GM21423 (cell line): ENCODE measurements at regions not wholly inside any gene's neighbourhood (a gene's known extent, or its start where the extent isn't known, plus 50 kb on each side); places are given as distances from the start of the nearest gene placed in this dataset.
"Not testable (repeated sequence)": the region's sequence is repeated elsewhere in the genome, so short reads cannot be mapped to it uniquely, and the experiment has no call there.

Experiments used
- ATAC-seq: cut with Tn5 transposase; IDR thresholded peaks from one replicate; pipeline ENCODE4 v1.9.1; 2021; ENCODE audit warnings: mild to moderate bottlenecking, moderate library complexity; ENCODE audit not compliant: unreplicated experiment

DNA sequence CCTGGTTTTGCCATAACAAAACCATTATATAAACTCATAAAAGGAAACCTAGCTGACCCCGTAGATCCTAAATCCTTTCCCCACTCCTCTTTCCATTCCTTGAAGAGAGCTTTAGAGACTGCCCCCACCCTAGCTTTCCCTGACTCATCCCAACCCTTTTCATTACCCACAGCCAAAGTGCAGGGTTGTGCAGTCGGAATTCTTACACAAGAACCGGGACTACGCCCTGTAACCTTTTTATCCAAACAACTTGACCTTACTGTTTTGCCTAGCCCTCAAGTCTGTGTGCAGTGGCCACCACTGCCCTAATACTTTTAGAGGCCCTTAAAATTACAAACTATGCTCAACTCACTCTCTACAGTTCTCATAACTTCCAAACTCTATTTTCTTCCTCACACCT, 116.0 kb upstream of the PTPN13 start:
- not testable (repeated sequence) for ATAC-seq

DNA sequence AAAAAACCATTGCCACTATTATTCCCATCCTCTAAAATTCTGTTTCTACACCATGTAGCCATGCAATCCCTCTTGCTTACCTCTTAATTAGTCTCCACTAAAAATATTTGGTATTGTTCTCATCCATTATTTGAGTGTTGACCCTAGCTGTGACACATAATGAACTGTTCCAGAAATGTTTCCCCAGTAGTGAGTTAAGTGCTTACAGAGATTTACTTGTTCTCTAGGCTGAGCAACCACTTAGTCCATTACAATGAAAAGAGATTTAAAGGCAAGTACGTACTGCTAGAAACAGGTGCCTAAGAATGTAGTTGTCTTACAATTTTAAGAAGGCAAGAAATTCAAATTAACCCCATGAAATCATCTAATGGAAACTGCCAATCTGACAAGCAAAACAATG, 112.7 kb upstream of the PTPN13 start:
- no peak for ATAC-seq

DNA sequence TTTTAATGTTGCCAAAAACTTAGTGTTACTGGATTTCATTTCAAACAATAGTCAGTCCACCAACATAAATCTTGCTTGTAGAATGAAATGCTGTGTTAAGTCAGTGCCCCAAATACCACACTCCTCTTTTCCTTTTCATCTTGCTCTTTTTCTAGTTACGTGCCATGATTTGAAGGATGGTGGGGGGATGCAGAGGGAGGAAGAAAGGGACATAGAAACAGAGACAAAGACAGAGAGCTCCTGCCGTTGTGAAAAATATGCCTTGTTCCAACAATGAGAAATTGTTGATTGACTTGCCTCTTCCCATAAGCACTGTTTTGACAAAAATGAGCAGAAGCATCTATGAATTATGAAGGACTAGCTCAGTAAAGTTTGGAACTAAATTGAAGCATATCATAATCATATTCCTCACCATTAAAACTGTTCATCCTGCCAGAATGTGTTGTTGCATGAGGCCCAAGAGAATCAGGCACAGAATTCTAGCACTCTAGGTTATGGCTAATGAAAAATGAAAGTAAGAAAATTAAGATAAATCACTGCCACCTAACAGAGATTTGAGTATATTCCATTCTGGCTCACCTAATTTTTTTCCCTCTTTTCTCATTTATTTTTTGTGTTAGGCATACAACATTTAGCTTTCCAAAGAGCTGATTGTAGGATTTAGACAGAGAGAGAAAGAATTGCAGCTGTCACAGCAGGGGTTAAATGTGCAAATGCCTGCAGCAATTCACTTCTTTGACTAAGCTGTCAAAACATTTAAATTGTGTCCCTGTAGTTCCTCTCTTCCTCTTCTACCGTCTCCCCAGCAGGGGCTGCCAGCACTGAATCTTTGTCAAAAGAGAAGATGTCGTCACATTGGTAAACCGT, 111.6 kb upstream of the PTPN13 start:
- no peak for ATAC-seq

DNA sequence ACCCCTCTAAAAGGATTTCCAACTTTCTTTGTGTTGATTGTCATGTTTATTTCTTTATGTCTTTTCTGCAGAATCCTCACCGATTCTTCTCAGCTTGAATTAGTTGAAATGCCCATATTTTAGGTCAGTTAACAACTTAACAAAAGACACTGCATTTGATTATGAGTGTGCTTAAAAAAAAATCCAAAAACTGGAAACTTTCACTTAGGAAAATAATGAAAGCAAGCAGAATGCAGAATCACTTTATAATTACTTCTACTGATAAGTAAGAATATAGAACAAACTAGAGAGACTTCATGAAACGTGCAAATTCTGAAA, 111.0 kb upstream of the PTPN13 start:
- no peak for ATAC-seq

DNA sequence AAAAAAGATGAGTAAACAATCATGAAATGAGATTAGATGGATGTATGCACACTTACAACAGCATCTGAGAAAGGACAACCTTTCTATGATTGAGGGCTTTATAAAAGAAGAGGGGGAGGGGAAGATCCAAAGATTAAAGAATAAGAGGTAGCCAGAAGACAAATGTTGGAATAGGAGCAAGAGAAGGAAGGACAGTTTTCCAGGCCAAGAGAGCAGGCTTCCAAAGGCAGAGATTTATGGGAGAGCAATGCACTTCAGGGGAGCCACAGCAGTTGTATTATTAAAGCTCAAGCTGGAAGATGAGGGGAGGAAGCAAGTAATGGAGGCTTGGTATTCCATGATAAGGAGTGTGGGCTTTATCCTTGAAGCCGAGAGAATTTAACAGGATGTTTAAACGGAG, 110.3 kb upstream of the PTPN13 start:
- ATAC-seq, result no peak

DNA sequence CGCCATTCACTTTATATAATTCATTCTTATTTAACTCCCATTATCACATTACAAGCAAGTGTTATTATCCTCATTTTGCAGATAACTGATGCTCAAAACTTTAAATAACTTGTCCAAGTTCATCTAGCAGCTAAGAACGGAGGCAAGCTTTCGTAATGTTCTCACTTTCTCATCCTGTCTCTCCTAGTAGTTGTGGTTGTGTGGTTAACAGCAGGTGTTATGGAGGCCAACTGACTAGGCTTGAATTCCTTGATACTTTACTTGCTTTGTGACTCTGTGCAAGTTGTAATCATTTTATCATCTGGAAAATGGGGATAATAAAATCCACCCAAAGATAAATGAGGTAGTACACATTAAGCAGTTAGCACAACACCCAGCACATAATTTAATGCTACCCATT, 109.9 kb upstream of the PTPN13 start:
- ATAC-seq, result peak; percentile 46

DNA sequence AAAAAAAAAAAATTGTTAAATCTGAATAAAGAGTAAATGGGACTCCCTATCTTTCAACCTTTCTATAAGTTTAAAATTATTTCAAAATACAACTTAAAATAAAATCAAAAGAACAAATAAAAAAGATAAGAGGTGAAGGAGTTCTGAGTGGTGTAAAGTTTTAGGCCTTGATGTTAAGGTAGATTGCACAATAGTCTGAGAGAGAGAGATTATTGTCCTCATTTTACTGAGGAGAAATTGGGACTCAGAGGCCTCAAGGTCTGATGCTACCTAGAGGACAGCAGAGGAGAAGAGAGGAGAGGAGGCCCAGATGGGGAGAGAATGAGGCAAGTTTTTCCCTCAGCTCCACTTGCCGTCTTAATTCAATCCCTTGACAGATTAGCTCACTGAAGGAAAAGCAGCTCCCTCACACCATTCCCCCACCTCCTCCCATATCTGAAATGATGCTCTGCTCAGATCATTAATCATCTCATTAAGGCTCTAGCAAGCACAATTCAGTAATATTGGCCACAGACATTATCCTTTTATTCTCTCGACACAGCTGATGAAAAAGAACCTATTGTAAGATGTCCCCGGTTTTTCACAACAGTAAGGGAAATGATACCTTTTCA, 106.3 kb upstream of the PTPN13 start:
- no peak for ATAC-seq

DNA sequence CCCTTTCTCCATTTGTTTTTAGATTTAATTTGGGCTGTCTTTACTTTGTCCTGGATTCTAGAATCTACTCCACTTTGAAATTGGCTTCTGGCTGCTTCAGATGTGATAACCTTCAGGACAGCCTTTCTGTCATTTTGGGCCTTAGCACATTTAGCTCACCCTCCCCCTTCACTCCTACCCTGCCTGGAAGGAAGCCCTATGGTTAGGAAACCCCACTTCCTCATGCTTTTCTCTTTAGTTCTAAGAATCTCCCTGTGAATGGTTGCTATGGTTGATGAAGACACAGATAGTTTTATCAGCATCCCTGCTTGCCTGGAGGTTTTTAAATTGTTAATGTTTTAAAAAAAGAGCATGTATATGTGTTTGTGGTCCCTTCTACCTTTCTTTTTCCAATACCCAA, 100.7 kb upstream of the PTPN13 start:
- no peak for ATAC-seq

DNA sequence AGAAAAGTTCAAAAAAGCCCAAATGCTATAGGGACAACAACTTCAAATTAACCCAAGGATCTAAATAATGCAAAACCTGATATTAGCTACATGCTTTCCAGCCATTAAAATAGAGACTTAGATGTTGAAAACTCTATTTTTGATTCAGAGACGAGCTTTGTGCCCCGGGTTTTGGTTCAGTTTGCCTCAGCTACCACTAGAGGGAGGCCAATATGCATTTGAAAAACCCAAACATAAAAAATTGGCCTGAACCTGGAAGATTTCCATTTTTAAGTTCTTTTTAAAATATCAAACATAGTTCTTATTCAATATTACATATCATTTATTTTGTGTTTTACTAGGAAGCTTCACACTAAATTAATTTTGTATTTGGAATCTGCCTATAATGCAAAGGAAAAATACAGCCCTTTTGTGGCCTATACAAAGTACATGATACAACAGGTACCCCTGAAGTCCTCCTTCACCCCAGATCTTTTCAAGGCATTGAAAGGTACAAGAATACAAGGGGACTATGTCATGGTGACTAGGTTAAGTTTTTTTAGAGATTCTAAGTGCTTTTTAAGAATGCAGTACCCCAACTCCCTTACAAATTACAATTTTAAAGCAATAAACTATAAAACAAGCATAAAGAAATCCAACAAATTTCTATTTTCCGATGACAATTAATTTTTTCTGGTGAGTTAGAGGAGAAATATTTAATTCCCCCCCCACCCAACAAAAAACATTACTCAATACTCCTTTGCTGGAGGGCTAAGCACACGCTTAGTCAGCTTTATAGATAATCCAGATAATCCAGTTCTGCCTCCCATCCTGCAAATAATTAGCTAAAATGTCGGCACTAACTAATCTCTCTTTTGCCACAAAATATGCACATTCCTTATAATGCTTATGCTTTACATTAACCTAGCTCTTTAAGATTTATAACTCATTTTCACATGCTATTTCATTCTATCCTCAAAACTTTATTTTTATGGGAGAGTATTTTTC, 97.7 kb upstream of the PTPN13 start:
- ATAC-seq, result no peak

DNA sequence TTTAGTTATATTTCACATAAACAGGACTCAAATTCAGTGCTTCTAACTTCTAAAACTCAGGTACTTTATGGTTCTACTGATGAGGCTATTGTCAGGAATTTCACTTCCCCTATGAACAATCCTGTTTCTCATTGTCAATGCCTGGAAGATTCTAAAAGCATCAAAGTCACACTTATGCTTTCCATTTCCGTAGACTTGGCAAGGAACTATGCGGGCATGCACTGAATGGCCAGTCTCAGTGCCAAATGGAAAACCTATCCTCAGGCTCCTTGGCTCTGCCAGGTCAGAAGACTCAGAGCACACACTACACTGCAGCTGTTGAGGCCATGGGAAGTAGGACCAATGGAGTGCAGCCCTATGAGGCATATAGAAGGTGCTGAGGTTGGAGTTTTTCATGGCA, 97.0 kb upstream of the PTPN13 start:
- no peak for ATAC-seq

DNA sequence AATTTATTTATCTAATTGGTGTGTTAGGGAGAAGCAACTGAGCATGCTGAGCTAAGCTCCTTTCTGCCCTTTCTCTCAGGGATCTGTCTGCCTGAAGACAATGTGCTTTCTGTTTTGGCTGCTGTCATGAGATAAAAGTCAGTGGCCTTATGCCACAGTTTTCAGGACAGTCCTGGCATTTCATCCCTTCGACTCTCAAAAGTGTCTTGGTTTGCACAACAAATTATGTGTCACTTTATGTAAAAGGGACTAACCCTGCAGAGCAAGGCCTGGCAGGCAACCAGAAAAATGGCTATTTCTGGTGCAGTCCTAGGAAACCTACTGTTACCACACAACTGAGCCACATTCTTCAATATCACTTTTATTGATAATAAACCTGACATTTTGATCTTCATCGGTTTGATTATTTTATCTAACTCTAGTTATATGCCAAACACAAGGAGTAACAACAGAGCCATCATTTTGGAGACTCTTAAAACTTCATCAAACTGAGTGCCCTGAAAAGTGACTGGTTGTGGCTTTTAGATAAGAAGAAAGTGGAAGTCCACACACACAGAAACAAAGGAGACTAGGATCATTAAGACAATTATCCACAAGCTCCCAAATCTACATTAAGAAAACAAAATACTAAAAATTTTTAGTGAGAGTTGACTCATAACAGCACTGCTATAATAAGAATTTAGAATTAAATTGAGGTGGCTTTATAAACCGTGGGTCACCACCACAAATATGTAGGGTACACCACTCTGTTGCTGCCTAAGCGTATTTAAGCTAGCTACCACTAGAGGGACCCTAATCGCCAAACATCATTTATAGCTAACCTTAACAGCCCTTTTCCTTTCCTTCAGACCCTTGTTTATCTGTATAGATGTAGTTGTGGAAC, 95.9 kb upstream of the PTPN13 start:
- peak; percentile 83 for ATAC-seq

DNA sequence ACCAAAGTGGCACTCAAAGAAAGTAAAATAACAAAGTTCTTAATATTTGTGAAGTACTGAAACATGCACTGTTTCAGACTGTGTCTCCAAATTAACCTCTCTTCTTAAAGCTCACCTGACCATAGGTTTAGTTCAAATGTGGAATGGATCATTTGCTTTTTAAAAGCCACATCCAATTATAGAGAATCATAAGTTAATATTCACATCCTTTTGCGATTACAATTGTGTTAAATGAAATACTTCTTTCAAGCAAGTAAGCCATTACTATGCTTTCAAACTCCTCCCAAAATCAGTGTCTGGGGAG, 95.3 kb upstream of the PTPN13 start:
- peak; percentile 18 for ATAC-seq

DNA sequence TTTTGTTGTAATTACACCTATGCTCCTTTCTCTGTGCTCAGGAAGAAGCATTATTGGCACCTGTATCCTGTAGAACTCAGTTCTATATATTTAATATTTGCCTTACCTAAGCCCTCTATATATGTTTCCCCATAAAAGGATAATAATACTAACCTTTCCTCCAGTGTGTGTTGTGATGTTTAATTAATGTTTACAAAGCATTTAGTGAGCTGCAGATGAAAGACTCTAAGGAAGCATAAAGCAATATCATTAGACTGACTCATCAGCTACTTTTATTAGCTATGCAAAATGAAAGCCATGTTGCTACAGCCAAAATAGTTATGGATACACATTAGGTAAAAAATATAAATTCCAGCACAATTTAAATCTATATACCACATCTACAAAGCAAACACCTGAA, 93.6 kb upstream of the PTPN13 start:
- ATAC-seq, result no peak

DNA sequence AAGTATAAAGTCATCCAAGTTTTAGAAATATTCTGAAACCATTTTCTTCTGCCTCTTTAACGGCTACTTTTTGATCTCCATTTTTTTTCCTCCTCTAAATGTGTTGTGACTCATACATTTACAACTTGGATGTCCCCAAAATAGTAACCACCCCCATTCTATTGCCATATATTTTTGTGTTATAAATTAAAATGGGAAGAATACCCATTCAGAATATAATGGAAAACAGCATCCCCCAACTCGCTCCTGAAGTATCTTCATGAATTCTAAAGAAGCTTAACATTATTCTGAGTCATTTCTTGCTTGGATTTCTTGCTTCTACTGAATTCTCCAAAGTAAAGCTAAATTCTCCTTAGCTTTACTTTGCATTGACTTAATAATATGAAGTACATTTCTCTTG, 92.0 kb upstream of the PTPN13 start:
- ATAC-seq, result no peak

DNA sequence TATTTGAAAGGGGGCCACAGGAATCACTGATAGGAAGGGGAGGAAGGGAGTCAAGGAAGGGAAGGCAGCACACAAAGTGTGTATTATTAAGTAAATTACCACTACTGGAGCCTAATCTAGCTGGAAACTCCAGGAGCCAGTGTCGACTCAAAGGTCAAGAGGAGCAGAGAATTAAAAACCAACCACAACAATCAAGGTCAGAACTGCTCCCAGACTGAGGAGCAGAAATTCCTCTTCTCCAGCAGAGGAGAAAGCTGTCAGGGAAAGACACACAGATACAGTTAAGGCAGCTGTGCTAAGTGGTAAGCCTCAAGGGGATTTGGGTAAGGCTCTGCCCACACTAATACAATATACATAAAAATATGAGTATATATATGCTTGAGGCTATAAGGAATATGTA, 87.5 kb upstream of the PTPN13 start:
- ATAC-seq, result no peak

DNA sequence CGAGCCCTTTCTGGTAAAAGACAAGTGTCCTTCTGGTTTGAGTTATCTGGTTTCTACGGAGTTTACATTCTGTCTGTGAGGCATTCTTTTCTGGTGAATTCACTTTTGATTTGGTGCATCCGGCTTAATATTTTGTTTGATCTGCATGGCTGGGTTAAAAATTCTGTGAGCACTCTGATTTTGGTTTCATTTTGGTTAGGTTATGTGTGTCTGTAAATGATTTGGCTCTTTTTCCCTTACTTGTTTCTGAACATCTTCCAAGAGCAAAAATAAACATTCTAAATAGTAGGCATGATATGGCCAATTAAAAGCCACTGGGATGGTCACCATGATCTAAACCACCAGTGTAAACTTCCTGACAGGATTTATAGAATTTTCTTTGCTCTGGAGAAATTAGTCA, 85.7 kb upstream of the PTPN13 start:
- ATAC-seq, result no peak

DNA sequence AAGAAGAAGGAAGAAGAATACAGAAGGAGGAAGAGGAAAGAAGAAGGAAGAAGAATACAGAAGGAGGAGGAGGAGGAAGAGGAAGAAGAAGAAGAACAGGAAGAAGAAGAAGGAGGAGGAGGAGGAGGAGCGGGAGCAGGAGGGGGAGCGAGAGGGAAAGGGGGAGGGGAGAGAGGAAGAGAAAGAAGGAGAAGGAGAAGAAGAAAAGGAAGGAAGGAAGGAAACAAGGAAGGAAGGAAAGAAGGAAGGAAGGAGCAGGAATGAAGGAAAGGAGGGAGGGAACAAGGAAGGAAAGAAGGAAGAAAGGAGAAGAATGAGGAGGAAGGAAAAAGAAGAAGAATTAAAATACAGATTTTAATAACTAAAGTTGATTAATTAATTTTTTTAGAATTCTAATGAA, 82.5 kb upstream of the PTPN13 start:
- ATAC-seq, result no peak

DNA sequence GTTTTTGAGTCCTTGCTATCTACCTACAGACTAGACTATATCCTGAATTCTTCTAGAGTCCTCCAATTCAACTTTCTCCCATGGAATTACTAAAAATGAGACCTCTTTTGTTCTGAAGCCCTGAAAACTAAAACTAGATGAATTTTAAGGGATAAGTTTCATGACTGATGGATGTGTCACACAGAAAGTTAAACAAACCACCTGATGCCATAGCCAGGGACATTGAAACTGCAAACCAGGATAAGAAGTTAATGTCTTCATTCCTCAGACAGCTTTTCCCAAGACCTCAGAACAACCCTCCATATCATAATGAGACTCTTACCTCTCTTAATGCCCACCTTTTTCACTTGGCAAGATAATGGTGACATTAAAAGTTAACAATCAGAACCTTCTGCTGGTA, 81.5 kb upstream of the PTPN13 start:
- no peak for ATAC-seq

DNA sequence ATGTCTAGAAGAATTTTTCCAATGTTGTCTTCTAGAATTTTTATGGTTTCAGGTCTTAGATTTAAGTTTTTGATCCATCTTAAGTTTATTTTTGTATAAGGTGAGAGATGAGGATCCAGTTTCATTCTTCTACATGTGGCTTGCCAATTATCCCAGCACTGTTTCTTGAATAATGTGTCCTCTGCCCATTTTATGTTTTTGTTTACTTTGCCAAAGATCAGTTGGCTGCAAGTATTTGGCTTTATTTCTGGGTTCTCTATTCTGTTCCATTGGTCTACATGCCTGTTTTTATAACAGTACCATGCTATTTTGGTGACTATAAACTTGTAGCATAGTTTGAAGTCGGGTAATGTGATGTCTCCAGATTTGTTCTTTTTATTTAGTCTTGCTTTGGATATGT, 78.2 kb upstream of the PTPN13 start:
- not testable (repeated sequence) for ATAC-seq

DNA sequence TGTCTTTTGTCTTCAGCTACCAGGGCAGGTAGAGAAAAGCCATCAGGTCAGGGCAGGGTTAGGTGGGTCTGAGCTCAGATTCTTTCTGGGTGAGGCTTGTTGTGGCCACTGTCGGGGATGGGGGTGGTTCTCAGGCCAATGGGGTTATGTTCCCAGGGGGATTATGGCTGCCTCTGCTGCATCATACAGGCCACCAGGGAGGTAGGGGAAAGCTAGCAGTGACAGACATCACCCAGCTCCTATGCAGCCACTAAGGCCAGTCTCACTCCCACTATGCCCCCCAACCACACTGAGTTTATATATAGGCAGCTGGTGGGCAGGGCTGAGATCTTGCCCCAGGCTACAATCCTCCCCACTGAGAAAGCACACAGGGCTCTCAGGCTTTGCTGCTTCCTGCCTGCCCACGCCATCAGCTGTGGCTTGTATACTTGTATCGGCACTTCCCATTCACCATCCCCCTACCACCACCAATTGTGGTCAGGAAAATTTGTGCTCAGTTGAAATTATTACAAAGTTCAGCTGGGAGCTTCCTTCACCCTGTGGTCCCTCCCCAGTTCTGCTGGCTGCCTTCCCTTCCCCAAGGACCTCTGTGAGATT, 72.6 kb upstream of the PTPN13 start:
- ATAC-seq, result no peak
